KMS-11 (cell line): ENCODE measurements at regions not wholly inside any gene's neighbourhood (a gene's known extent, or its start where the extent isn't known, plus 50 kb on each side); places are given as distances from the start of the nearest gene placed in this dataset.

Experiments used
- H2AFZ ChIP-seq: fragments of 200-600 bp; sonication (generic); 2 replicates; pipeline ENCODE4 v1.6.1; 2016; ENCODE audit warnings: antibody characterized with exemption, mixed run types, low read depth
- H3K27ac ChIP-seq: fragments of 200-600 bp; sonication (generic); 2 replicates; pipeline ENCODE4 v1.6.1; 2016; ENCODE audit warnings: mild to moderate bottlenecking, mixed run types
- H3K27me3 ChIP-seq: fragments of 200-600 bp; sonication (generic); 2 replicates; pipeline ENCODE4 v1.6.1; 2017; ENCODE audit warnings: mild to moderate bottlenecking, low read depth, mixed run types, moderate library complexity; ENCODE audit not compliant: insufficient read depth
- H3K36me3 ChIP-seq: fragments of 200-600 bp; sonication (generic); 2 replicates; pipeline ENCODE4 v1.6.1; 2017; ENCODE audit warnings: mild to moderate bottlenecking, mixed run types; ENCODE audit not compliant: insufficient read depth
- H3K4me1 ChIP-seq: fragments of 200-600 bp; sonication (generic); 2 replicates; pipeline ENCODE4 v1.6.1; 2016; ENCODE audit warnings: mild to moderate bottlenecking, low read depth, mixed run types; ENCODE audit not compliant: poor library complexity, severe bottlenecking
- H3K4me2 ChIP-seq: fragments of 200-600 bp; sonication (generic); 2 replicates; pipeline ENCODE4 v1.7.0; 2016; ENCODE audit warnings: mild to moderate bottlenecking, mixed run types
- H3K4me3 ChIP-seq: fragments of 200-600 bp; sonication (generic); IDR thresholded peaks from 2 replicates; pipeline ENCODE4 v1.6.1; 2017; ENCODE audit warnings: low read depth, low read length, mixed read lengths; ENCODE audit not compliant: insufficient read depth
- H3K79me2 ChIP-seq: fragments of 200-600 bp; sonication (generic); 2 replicates; pipeline ENCODE4 v1.6.1; 2016; ENCODE audit warnings: low read depth, mixed run types; ENCODE audit not compliant: insufficient read depth
- H3K9ac ChIP-seq: fragments of 200-600 bp; sonication (generic); 2 replicates; pipeline ENCODE4 v1.6.1; 2016; ENCODE audit warnings: mild to moderate bottlenecking, mixed run types
- H4K20me1 ChIP-seq: fragments of 200-600 bp; sonication (generic); 2 replicates; pipeline ENCODE4 v1.6.1; 2016; ENCODE audit warnings: mild to moderate bottlenecking, mixed run types; ENCODE audit not compliant: insufficient read depth
- CTCF ChIP-seq: fragments of 200-600 bp; sonication (generic); conservative IDR thresholded peaks from 2 replicates; pipeline ENCODE4 v1.6.1; 2017; ENCODE audit warnings: low read depth, mild to moderate bottlenecking, antibody characterized with exemption, low read length, moderate library complexity, mixed read lengths

- no peaks in the 10 kb centered on the region for H3K79me2 ChIP-seq
- H3K4me3 ChIP-seq, result no peak overlapping the region
- H3K27me3 ChIP-seq, result no peaks in the 10 kb centered on the region
- H3K36me3 ChIP-seq, result no peaks in the 10 kb centered on the region
- TF ChIP-seq CTCF, result no peak
- no peaks in the 10 kb centered on the region for H3K4me1 ChIP-seq
- no peak overlapping the region for H3K4me2 ChIP-seq
- no peak overlapping the region for H2AFZ ChIP-seq
- no peak overlapping the region for H3K27ac ChIP-seq
- no peaks in the 10 kb centered on the region for H4K20me1 ChIP-seq
- no peak overlapping the region for H3K9ac ChIP-seq
These were observed 330.0 kb downstream of the RASEF start for GRCh38 chr9:82732928-82733327.

DNA sequence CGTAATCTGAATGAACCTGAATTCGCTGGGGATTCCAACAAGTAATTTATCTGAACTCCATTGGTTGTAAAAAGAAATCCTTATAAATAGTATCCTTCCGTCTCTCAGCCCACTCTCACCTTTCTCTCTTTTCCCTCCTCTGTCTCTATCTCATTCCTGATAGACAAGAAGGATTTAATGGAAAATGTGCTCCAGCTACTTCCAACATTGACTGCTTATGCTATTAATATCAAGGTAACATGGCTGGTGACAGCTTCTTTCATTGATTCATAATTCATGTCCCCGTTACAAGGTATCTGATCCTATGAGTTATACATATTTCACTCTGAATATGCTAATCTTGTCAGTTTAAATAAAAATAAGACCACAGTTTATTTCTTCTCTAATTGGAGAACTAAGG lies 326.8 kb downstream of the RASEF start:
- no peak overlapping the region for H2AFZ ChIP-seq
- H4K20me1 ChIP-seq, result no peaks in the 10 kb centered on the region
- H3K9ac ChIP-seq, result no peak overlapping the region
- no peak overlapping the region for H3K4me2 ChIP-seq
- H3K27ac ChIP-seq, result no peak overlapping the region
- no peak overlapping the region for H3K4me3 ChIP-seq
- H3K27me3 ChIP-seq, result no peaks in the 10 kb centered on the region
- no peaks in the 10 kb centered on the region for H3K4me1 ChIP-seq
- H3K79me2 ChIP-seq, result no peaks in the 10 kb centered on the region
- H3K36me3 ChIP-seq, result no peaks in the 10 kb centered on the region
- TF ChIP-seq CTCF, result no peak

- Histone ChIP-seq H3K36me3 (no peaks in the 10 kb centered on the region), H3K4me3 (no peak overlapping the region), H4K20me1 (no peaks in the 10 kb centered on the region), H3K27me3 (no peaks in the 10 kb centered on the region), H3K9ac (no peak overlapping the region), H2AFZ (no peak overlapping the region), H3K4me2 (no peak overlapping the region), H3K79me2 (no peaks in the 10 kb centered on the region), H3K27ac (no peak overlapping the region), H3K4me1 (no peaks in the 10 kb centered on the region)
- no peak for TF ChIP-seq CTCF
These were observed 326.2 kb downstream of the RASEF start for GRCh38 chr9:82736701-82737100.

DNA sequence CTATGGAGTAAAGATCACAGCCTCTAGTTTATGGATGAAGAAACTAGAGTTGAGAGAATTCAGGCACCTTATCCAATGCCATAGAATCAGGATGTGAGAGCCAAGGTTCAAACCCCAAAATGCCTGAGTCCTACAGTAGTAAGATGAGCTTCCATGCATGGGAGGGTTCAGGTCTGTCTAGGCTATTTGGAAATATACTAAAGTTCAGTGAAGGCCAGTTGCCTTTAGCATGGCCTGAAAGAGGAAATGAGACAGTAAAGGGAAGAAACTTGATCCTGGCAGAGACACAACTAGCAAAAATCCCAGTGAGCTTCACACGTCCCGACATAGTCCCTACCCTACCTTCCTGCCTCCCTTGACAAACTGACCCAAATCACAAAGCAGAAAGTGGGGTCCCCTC lies 317.0 kb downstream of the RASEF start:
- Histone ChIP-seq H3K36me3 (no peaks in the 10 kb centered on the region), H3K4me1 (no peaks in the 10 kb centered on the region), H3K9ac (no peak overlapping the region), H3K4me2 (no peak overlapping the region), H2AFZ (no peak overlapping the region), H3K4me3 (no peak overlapping the region), H4K20me1 (no peaks in the 10 kb centered on the region), H3K79me2 (no peaks in the 10 kb centered on the region), H3K27ac (no peak overlapping the region), H3K27me3 (no peaks in the 10 kb centered on the region)
- TF ChIP-seq CTCF, result no peak
